ENCODE measurements at regions not wholly inside any gene's neighbourhood (a gene's known extent, or its start where the extent isn't known, plus 50 kb on each side); places are given as distances from the start of the nearest gene placed in this dataset.

GRCh38 chr3:188058569-188059184 lies 95.3 kb upstream of the LPP start:
- H3K4me1 ChIP-seq (ENCODE audit: insufficient read depth, low read length): peaks cover 9% of the 10 kb centered on the region; the same call in 1 of the 2 replicates
- no peak overlapping the region for H3K9ac ChIP-seq (ENCODE audit: low read depth, low read length)
- H3K4me3 ChIP-seq (ENCODE audit: low read length): no peak overlapping the region
- H3K9me3 ChIP-seq (ENCODE audit: insufficient read depth, low read depth, low read length): no peaks in the 10 kb centered on the region
- no peak overlapping the region for H3K27ac ChIP-seq (ENCODE audit: low read length)
- no peaks in the 10 kb centered on the region for H3K36me3 ChIP-seq (ENCODE audit: insufficient read depth, low read depth, low read length)
- H3K27me3 ChIP-seq (ENCODE audit: insufficient read depth, low read length): no peaks in the 10 kb centered on the region

DNA sequence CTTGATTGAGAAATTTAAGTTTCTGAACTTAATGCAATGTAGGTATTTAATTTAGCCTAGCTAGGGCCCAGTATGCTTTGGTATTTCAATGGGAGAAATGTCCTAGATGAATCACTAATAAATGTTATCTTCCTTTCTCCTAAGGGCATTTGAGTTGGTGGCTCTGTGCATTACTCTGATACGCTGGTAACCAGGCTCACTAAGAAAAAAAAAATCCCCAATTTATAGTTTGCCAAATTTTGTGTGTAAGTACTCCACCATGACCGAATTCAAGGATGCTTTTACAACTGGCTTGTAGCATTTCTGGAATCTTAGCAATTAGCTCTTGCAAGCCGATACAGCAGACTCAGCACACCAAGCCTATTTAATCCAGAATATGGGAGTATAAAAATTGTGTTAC lies 94.6 kb upstream of the LPP start:
- Histone ChIP-seq H3K27ac (ENCODE audit: low read length) (no peak overlapping the region), H3K4me1 (ENCODE audit: insufficient read depth, low read length) (peaks cover 9% of the 10 kb centered on the region; the same call in 1 of the 2 replicates), H3K4me3 (ENCODE audit: low read length) (no peak overlapping the region)

DNA sequence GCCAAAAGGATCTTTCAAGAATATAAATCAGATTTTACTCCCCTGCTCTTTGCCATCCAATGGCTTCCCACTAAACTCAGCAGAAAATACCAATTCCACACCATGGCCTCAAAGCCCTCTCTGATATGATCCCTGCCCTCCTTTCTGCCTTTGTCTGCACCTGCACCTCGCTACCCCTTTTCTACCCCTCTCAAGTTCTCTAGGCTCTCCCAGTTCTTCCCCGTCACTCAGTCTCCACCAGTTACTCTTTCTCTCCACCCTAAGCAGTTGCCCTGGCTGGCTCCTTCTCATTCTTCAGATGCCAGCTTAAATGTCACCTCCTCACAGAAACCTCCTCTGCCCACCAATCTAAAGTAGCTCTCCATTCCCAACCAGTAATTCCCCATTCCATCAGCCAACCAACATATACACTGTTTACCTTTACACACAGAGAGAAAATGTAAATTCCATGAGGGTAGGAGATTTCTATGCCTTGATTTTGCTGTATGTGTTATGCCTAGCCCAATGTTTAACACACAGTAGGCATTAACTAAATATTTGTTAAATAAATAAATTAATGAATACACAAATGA lies 93.6 kb upstream of the LPP start:
- Histone ChIP-seq H3K27ac (ENCODE audit: low read length) (no peak overlapping the region), H3K4me3 (ENCODE audit: low read length) (no peak overlapping the region), H3K9me3 (ENCODE audit: insufficient read depth, low read depth, low read length) (no peaks in the 10 kb centered on the region), H3K27me3 (ENCODE audit: insufficient read depth, low read length) (no peaks in the 10 kb centered on the region), H3K4me1 (ENCODE audit: insufficient read depth, low read length) (peaks cover 9% of the 10 kb centered on the region; the same call in 1 of the 2 replicates), H3K9ac (ENCODE audit: low read depth, low read length) (no peak overlapping the region), H3K36me3 (ENCODE audit: insufficient read depth, low read depth, low read length) (no peaks in the 10 kb centered on the region)

More for the DNA sequence above, 94.6 kb upstream of the LPP start:
- H3K9me3 ChIP-seq (ENCODE audit: insufficient read depth, low read depth, low read length): no peaks in the 10 kb centered on the region
- no peaks in the 10 kb centered on the region for H3K36me3 ChIP-seq (ENCODE audit: insufficient read depth, low read depth, low read length)
- no peak overlapping the region for H3K9ac ChIP-seq (ENCODE audit: low read depth, low read length)
- no peaks in the 10 kb centered on the region for H3K27me3 ChIP-seq (ENCODE audit: insufficient read depth, low read length)

DNA sequence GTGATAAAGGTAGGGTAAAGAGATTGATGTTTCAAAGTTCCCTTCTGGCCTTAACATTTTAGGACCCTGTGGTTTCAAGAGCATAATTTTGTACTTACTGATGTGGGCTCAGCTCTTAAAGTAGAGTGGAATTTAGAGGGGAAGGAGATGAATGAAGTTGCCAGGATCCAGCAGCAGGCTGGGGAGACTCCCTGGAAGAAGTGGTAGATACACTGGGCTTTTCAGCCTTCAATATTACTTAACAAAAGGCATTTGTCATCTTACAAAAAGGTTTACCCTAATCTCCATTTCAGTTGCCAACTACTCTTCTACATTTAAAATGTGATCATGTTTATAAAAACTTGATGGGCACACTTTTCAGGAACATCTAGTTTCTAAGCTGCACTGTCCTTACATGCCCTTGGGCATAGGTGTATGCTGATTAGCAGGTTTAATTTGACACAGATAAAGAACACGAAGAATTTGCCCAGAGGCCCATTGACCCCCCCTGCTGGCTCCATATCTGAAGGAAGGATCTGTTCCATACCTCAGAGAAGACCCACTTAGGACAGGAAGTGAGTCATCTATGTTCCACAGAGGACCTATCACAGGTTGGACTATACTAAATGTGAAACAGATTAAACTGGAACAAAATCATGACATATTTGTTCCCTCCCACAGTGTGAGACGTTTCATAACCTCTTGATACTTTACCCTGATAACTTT lies 93.0 kb upstream of the LPP start:
- Histone ChIP-seq H3K4me3 (ENCODE audit: low read length) (no peak overlapping the region), H3K36me3 (ENCODE audit: insufficient read depth, low read depth, low read length) (no peaks in the 10 kb centered on the region), H3K9ac (ENCODE audit: low read depth, low read length) (no peak overlapping the region), H3K4me1 (ENCODE audit: insufficient read depth, low read length) (peaks cover 9% of the 10 kb centered on the region; the same call in 1 of the 2 replicates), H3K27me3 (ENCODE audit: insufficient read depth, low read length) (no peaks in the 10 kb centered on the region), H3K9me3 (ENCODE audit: insufficient read depth, low read depth, low read length) (no peaks in the 10 kb centered on the region), H3K27ac (ENCODE audit: low read length) (no peak overlapping the region)

DNA sequence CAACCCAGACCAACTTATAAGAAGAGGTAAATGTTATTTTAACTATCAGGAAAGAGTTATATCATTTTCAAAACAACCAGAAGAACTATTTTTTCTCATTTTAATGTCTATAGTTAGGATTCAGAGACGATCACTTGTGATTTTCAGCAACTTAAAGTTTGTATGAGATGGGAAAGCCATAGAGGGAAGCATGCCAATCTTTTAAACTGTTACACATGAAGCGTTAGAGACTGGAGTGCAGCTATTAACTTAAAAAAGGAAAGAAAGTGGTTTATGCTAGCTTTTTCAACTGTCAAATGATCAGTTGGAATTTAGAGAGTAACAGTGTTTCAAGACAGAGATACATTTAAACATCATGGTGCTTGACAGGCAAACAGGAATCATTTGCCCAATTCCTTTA lies 91.7 kb upstream of the LPP start:
- no peak overlapping the region for H3K27ac ChIP-seq (ENCODE audit: low read length)
- H3K27me3 ChIP-seq (ENCODE audit: insufficient read depth, low read length): no peaks in the 10 kb centered on the region
- no peak overlapping the region for H3K9ac ChIP-seq (ENCODE audit: low read depth, low read length)
- no peaks in the 10 kb centered on the region for H3K36me3 ChIP-seq (ENCODE audit: insufficient read depth, low read depth, low read length)
- no peaks in the 10 kb centered on the region for H3K9me3 ChIP-seq (ENCODE audit: insufficient read depth, low read depth, low read length)
- H3K4me1 ChIP-seq (ENCODE audit: insufficient read depth, low read length): peaks cover 9% of the 10 kb centered on the region; the same call in 1 of the 2 replicates
- H3K4me3 ChIP-seq (ENCODE audit: low read length): no peak overlapping the region

- no peaks in the 10 kb centered on the region for H3K36me3 ChIP-seq (ENCODE audit: insufficient read depth, low read depth, low read length)
- H3K4me1 ChIP-seq (ENCODE audit: insufficient read depth, low read length): peaks cover 9% of the 10 kb centered on the region; the same call in 1 of the 2 replicates
- no peaks in the 10 kb centered on the region for H3K9me3 ChIP-seq (ENCODE audit: insufficient read depth, low read depth, low read length)
- H3K9ac ChIP-seq (ENCODE audit: low read depth, low read length): no peak overlapping the region
- H3K27ac ChIP-seq (ENCODE audit: low read length): no peak overlapping the region
- H3K27me3 ChIP-seq (ENCODE audit: insufficient read depth, low read length): no peaks in the 10 kb centered on the region
- H3K4me3 ChIP-seq (ENCODE audit: low read length): no peak overlapping the region
These were observed 89.0 kb upstream of the LPP start for GRCh38 chr3:188064831-188065493.

GRCh38 chr3:188066141-188066540 lies 87.8 kb upstream of the LPP start:
- no peaks in the 10 kb centered on the region for H3K27me3 ChIP-seq (ENCODE audit: insufficient read depth, low read length)
- H3K4me1 ChIP-seq (ENCODE audit: insufficient read depth, low read length): 0 out of 2 replicates have a peak, but pooled peaks cover 2% of the 10 kb centered on the region
- H3K4me3 ChIP-seq (ENCODE audit: low read length): no peak overlapping the region
- H3K9me3 ChIP-seq (ENCODE audit: insufficient read depth, low read depth, low read length): no peaks in the 10 kb centered on the region
- H3K27ac ChIP-seq (ENCODE audit: low read length): no peak overlapping the region
- no peaks in the 10 kb centered on the region for H3K36me3 ChIP-seq (ENCODE audit: insufficient read depth, low read depth, low read length)
- no peak overlapping the region for H3K9ac ChIP-seq (ENCODE audit: low read depth, low read length)

- Histone ChIP-seq H3K4me3 (ENCODE audit: low read length) (no peak overlapping the region), H3K9me3 (ENCODE audit: insufficient read depth, low read depth, low read length) (no peaks in the 10 kb centered on the region), H3K4me1 (ENCODE audit: insufficient read depth, low read length) (no peaks in the 10 kb centered on the region), H3K27ac (ENCODE audit: low read length) (no peak overlapping the region), H3K36me3 (ENCODE audit: insufficient read depth, low read depth, low read length) (no peaks in the 10 kb centered on the region), H3K27me3 (ENCODE audit: insufficient read depth, low read length) (no peaks in the 10 kb centered on the region), H3K9ac (ENCODE audit: low read depth, low read length) (no peak overlapping the region)
These were observed 86.0 kb upstream of the LPP start for GRCh38 chr3:188067932-188068331.

DNA sequence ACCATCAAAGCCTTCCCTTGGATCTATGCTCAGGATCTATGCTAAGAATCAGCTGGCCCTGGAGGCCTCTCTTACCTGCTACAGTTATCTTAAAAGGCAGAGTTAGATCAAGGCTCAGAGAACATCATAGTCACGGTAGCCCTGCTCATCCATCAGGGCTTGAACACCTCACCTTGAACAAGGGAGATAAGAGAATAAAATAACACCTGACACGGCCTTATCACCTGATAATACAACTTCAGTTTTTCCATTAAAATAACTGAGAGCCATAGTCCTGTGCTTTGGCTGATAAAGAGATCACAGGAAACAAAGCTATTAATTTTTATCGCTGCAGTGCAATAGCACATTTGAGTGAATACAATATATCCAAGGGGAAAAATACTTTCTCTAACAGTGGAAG lies 85.6 kb upstream of the LPP start:
- no peaks in the 10 kb centered on the region for H3K36me3 ChIP-seq (ENCODE audit: insufficient read depth, low read depth, low read length)
- no peak overlapping the region for H3K27ac ChIP-seq (ENCODE audit: low read length)

GRCh38 chr3:188071636-188072035 lies 82.3 kb upstream of the LPP start:
- Histone ChIP-seq H3K9ac (ENCODE audit: low read depth, low read length) (no peak overlapping the region), H3K27me3 (ENCODE audit: insufficient read depth, low read length) (no peaks in the 10 kb centered on the region), H3K9me3 (ENCODE audit: insufficient read depth, low read depth, low read length) (no peaks in the 10 kb centered on the region), H3K27ac (ENCODE audit: low read length) (no peak overlapping the region), H3K36me3 (ENCODE audit: insufficient read depth, low read depth, low read length) (no peaks in the 10 kb centered on the region), H3K4me1 (ENCODE audit: insufficient read depth, low read length) (no peaks in the 10 kb centered on the region), H3K4me3 (ENCODE audit: low read length) (no peak overlapping the region)

More for the DNA sequence above, 85.6 kb upstream of the LPP start:
- Histone ChIP-seq H3K9ac (ENCODE audit: low read depth, low read length) (no peak overlapping the region), H3K4me3 (ENCODE audit: low read length) (no peak overlapping the region), H3K9me3 (ENCODE audit: insufficient read depth, low read depth, low read length) (no peaks in the 10 kb centered on the region), H3K27me3 (ENCODE audit: insufficient read depth, low read length) (no peaks in the 10 kb centered on the region), H3K4me1 (ENCODE audit: insufficient read depth, low read length) (no peaks in the 10 kb centered on the region)

- H3K9me3 ChIP-seq (ENCODE audit: insufficient read depth, low read depth, low read length): peaks cover 10% of the 10 kb centered on the region; the same call in 1 of the 2 replicates
- no peaks in the 10 kb centered on the region for H3K4me1 ChIP-seq (ENCODE audit: insufficient read depth, low read length)
- no peak overlapping the region for H3K27ac ChIP-seq (ENCODE audit: low read length)
These were observed 77.8 kb upstream of the LPP start for GRCh38 chr3:188076176-188076575.

More at GRCh38 chr3:188076176-188076575, 77.8 kb upstream of the LPP start:
- Histone ChIP-seq H3K27me3 (ENCODE audit: insufficient read depth, low read length) (no peaks in the 10 kb centered on the region), H3K36me3 (ENCODE audit: insufficient read depth, low read depth, low read length) (no peaks in the 10 kb centered on the region), H3K4me3 (ENCODE audit: low read length) (no peak overlapping the region), H3K9ac (ENCODE audit: low read depth, low read length) (no peak overlapping the region)
